Activated CD4-positive, alpha-beta memory T cell treated with anti-CD3 and anti-CD28 coated beads, Interleukin-2, amount 10 ng/mL, durations not matched to agents 7 days and 5 days (primary cell): ENCODE measurements at regions not wholly inside any gene's neighbourhood (a gene's known extent, or its start where the extent isn't known, plus 50 kb on each side); places are given as distances from the start of the nearest gene placed in this dataset.
"Not testable (repeated sequence)": the region's sequence is repeated elsewhere in the genome, so short reads cannot be mapped to it uniquely, and the experiment has no call there.

ENCODE experiments used
- CTCF ChIA-PET: fragments of 350-600 bp; sonication (Branson Sonifier 250); formaldehyde crosslinking; loops from one replicate; lab custom pipeline; 2021; ENCODE audit warnings: antibody characterized with exemption, inconsistent platforms; lab: Charles Lee
- POLR2A ChIA-PET: fragments of 350-600 bp; sonication (Branson Sonifier 250); formaldehyde crosslinking; loops from one replicate; lab custom pipeline; 2021; ENCODE audit warnings: antibody characterized with exemption; lab: Charles Lee
- DNase-seq: peaks from one replicate; pipeline ENCODE4 v3.0.0-alpha.2; 2020
- H3K27ac Mint-ChIP-seq: one replicate; pipeline ENCODE4 v1.8.0; 2021; ENCODE audit warnings: mild to moderate bottlenecking, mixed read lengths
- H3K27me3 Mint-ChIP-seq: one replicate; pipeline ENCODE4 v1.8.0; 2021; ENCODE audit warnings: mixed read lengths
- H3K36me3 Mint-ChIP-seq: one replicate; pipeline ENCODE4 v1.8.0; 2021; ENCODE audit warnings: low read depth, mixed read lengths
- H3K4me1 Mint-ChIP-seq: one replicate; pipeline ENCODE4 v1.8.0; 2021; ENCODE audit warnings: mixed read lengths
- H3K4me3 Mint-ChIP-seq: one replicate; pipeline ENCODE4 v1.8.0; 2021; ENCODE audit warnings: mild to moderate bottlenecking, mixed read lengths
- H3K9me3 Mint-ChIP-seq: one replicate; pipeline ENCODE4 v1.8.0; 2021; ENCODE audit warnings: mixed read lengths

GRCh38 chr4:174394915-174395314 lies 111.2 kb downstream of the CEP44 start:
- peaks cover 8% of the 10 kb centered on the region for H3K4me1 Mint-ChIP-seq
- DNase-seq = no peak

GRCh38 chr4:174389439-174389838 lies 105.7 kb downstream of the CEP44 start:
- Mint-ChIP-seq H3K4me1 (no peaks in the 10 kb centered on the region), H3K27me3 (no peaks in the 10 kb centered on the region), H3K36me3 (no peaks in the 10 kb centered on the region), H3K9me3 (no peaks in the 10 kb centered on the region), H3K4me3 (no peak overlapping the region), H3K27ac (no peak overlapping the region)
- no peak for DNase-seq
- ChIA-PET POLR2A (no interaction called here), CTCF (no interaction called here)

More at GRCh38 chr4:174394915-174395314, 111.2 kb downstream of the CEP44 start:
- ChIA-PET CTCF (no interaction called here), POLR2A (interaction anchor here (1.2 kb wide), 1 partner anchor 127 kb away, joined by 3 read pairs; no protein-coding TSS in a partner anchor)
- Mint-ChIP-seq H3K9me3 (no peaks in the 10 kb centered on the region), H3K27me3 (no peaks in the 10 kb centered on the region), H3K27ac (no peak overlapping the region), H3K36me3 (no peaks in the 10 kb centered on the region), H3K4me3 (no peak overlapping the region)

GRCh38 chr4:174388461-174389145 lies 104.9 kb downstream of the CEP44 start:
- Mint-ChIP-seq H3K27ac (no peak overlapping the region), H3K4me1 (no peaks in the 10 kb centered on the region), H3K27me3 (no peaks in the 10 kb centered on the region), H3K9me3 (no peaks in the 10 kb centered on the region), H3K4me3 (no peak overlapping the region), H3K36me3 (no peaks in the 10 kb centered on the region)
- ChIA-PET POLR2A (no interaction called here), CTCF (no interaction called here)
- no peak for DNase-seq

- Mint-ChIP-seq H3K4me1 (no peaks in the 10 kb centered on the region), H3K27me3 (no peaks in the 10 kb centered on the region), H3K9me3 (no peaks in the 10 kb centered on the region), H3K4me3 (no peak overlapping the region), H3K36me3 (no peaks in the 10 kb centered on the region), H3K27ac (no peak overlapping the region)
- ChIA-PET CTCF (no interaction called here), POLR2A (no interaction called here)
- DNase-seq = no peak
Measured at GRCh38 chr4:174387721-174388120, 104.0 kb downstream of the CEP44 start.

- DNase-seq = no peak
- CTCF ChIA-PET = no interaction called here
- POLR2A ChIA-PET = no interaction called here
- H3K36me3 Mint-ChIP-seq = no peaks in the 10 kb centered on the region
- no peak overlapping the region for H3K4me3 Mint-ChIP-seq
- H3K27ac Mint-ChIP-seq = no peak overlapping the region
- H3K9me3 Mint-ChIP-seq = no peaks in the 10 kb centered on the region
- H3K4me1 Mint-ChIP-seq = no peaks in the 10 kb centered on the region
- H3K27me3 Mint-ChIP-seq = no peaks in the 10 kb centered on the region
Measured at GRCh38 chr4:174387143-174387542, 103.4 kb downstream of the CEP44 start.

- no peaks in the 10 kb centered on the region for H3K36me3 Mint-ChIP-seq
- H3K27me3 Mint-ChIP-seq = peaks cover 3% of the 10 kb centered on the region
- DNase-seq = no peak
- no peak overlapping the region for H3K27ac Mint-ChIP-seq
- H3K4me3 Mint-ChIP-seq = no peak overlapping the region
- H3K4me1 Mint-ChIP-seq = no peaks in the 10 kb centered on the region
- H3K9me3 Mint-ChIP-seq = no peaks in the 10 kb centered on the region
- CTCF ChIA-PET = no interaction called here
- POLR2A ChIA-PET = no interaction called here
Measured at GRCh38 chr4:174383783-174384182, 100.1 kb downstream of the CEP44 start.

- H3K4me3 Mint-ChIP-seq, H3K27me3 Mint-ChIP-seq, H3K36me3 Mint-ChIP-seq, H3K9me3 Mint-ChIP-seq, POLR2A ChIA-PET, CTCF ChIA-PET, H3K4me1 Mint-ChIP-seq, DNase-seq, H3K27ac Mint-ChIP-seq: not testable (repeated sequence)
Measured at GRCh38 chr4:174382938-174383605, 99.4 kb downstream of the CEP44 start.
